Fibroblast of skin of left biceps (primary cell): ENCODE measurements at regions not wholly inside any gene's neighbourhood (a gene's known extent, or its start where the extent isn't known, plus 50 kb on each side); places are given as distances from the start of the nearest gene placed in this dataset.

Experiments used
- DNase-seq, 2 experiments: peaks; one replicate each; pipeline ENCODE4 v3.0.0-alpha.2; 2013; ENCODE audit warnings: low read depth in 2 of 2

- DNase-seq: no peak
These were observed 194.3 kb upstream of the PPP2R2D start for GRCh38 chr10:131706476-131706875.

GRCh38 chr10:131706952-131707351 is 193.9 kb upstream of the PPP2R2D start:
- no peak for DNase-seq

GRCh38 chr10:131708225-131708880 is 192.5 kb upstream of the PPP2R2D start:
- DNase-seq: no peak

GRCh38 chr10:131710142-131710861 is 190.5 kb upstream of the PPP2R2D start:
- DNase-seq: no peak

- DNase-seq: no peak
These were observed 178.7 kb upstream of the PPP2R2D start for GRCh38 chr10:131722121-131722520.

- DNase-seq: no peak
These were observed 178.1 kb upstream of the PPP2R2D start for GRCh38 chr10:131722525-131723264.

GRCh38 chr10:131723297-131724168 is 177.3 kb upstream of the PPP2R2D start:
- DNase-seq: no peak

- no peak for DNase-seq
These were observed 176.7 kb upstream of the PPP2R2D start for GRCh38 chr10:131724169-131724545.

GRCh38 chr10:131724891-131725580 is 175.8 kb upstream of the PPP2R2D start:
- no peak for DNase-seq

- DNase-seq: no peak
These were observed 175.2 kb upstream of the PPP2R2D start for GRCh38 chr10:131725581-131726069.

GRCh38 chr10:131726076-131726880 is 174.5 kb upstream of the PPP2R2D start:
- no peak for DNase-seq

GRCh38 chr10:131726967-131727366 is 173.8 kb upstream of the PPP2R2D start:
- DNase-seq: no peak

- no peak for DNase-seq
These were observed 173.2 kb upstream of the PPP2R2D start for GRCh38 chr10:131727560-131727959.

GRCh38 chr10:131728286-131729228 is 172.3 kb upstream of the PPP2R2D start:
- no peak for DNase-seq

- no peak for DNase-seq
These were observed 171.4 kb upstream of the PPP2R2D start for GRCh38 chr10:131729361-131729760.

GRCh38 chr10:131729938-131730660 is 170.7 kb upstream of the PPP2R2D start:
- no peak for DNase-seq

- no peak for DNase-seq
These were observed 169.9 kb upstream of the PPP2R2D start for GRCh38 chr10:131730771-131731497.
